ENCODE measurements at regions not wholly inside any gene's neighbourhood (a gene's known extent, or its start where the extent isn't known, plus 50 kb on each side); places are given as distances from the start of the nearest gene placed in this dataset.

DNA sequence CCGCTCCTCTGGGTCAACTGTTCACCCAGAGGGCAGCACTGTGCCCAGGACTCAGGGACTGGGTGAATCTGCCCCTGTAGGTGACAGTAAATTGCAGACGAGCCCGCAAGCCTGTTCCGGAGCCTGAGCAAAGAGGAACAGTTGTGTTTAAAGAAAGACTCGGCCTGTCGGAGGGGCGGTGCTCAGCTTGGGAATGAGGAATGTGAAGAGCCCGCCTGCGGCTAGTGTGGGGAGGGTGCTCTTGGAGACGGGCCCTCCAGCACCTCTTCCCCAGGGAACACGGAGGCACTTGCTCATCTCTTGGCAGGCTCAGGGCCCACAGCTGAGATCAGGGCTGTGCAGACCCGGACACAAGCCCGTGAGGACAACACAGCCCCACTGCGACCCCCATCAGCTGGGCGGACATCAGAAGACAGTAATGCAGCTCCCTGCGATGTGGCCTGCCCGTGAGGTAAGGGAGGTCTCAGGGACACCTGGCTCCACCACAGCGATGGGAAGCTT, 299.0 kb downstream of the NDUFA10 start (continued):
- TF ChIP-seq, protein P1, sequence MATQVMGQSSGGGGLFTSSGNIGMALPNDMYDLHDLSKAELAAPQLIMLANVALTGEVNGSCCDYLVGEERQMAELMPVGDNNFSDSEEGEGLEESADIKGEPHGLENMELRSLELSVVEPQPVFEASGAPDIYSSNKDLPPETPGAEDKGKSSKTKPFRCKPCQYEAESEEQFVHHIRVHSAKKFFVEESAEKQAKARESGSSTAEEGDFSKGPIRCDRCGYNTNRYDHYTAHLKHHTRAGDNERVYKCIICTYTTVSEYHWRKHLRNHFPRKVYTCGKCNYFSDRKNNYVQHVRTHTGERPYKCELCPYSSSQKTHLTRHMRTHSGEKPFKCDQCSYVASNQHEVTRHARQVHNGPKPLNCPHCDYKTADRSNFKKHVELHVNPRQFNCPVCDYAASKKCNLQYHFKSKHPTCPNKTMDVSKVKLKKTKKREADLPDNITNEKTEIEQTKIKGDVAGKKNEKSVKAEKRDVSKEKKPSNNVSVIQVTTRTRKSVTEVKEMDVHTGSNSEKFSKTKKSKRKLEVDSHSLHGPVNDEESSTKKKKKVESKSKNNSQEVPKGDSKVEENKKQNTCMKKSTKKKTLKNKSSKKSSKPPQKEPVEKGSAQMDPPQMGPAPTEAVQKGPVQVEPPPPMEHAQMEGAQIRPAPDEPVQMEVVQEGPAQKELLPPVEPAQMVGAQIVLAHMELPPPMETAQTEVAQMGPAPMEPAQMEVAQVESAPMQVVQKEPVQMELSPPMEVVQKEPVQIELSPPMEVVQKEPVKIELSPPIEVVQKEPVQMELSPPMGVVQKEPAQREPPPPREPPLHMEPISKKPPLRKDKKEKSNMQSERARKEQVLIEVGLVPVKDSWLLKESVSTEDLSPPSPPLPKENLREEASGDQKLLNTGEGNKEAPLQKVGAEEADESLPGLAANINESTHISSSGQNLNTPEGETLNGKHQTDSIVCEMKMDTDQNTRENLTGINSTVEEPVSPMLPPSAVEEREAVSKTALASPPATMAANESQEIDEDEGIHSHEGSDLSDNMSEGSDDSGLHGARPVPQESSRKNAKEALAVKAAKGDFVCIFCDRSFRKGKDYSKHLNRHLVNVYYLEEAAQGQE (IDR thresholded peaks at IDR 0.05; ENCODE audit: unreplicated experiment): no peak
- TF ChIP-seq NANOG (IDR thresholded peaks at IDR 0.05; ENCODE audit: borderline replicate concordance): no peak
- TF ChIP-seq, protein P2, sequence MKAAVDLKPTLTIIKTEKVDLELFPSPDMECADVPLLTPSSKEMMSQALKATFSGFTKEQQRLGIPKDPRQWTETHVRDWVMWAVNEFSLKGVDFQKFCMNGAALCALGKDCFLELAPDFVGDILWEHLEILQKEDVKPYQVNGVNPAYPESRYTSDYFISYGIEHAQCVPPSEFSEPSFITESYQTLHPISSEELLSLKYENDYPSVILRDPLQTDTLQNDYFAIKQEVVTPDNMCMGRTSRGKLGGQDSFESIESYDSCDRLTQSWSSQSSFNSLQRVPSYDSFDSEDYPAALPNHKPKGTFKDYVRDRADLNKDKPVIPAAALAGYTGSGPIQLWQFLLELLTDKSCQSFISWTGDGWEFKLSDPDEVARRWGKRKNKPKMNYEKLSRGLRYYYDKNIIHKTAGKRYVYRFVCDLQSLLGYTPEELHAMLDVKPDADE (IDR thresholded peaks at IDR 0.05): no peak

DNA sequence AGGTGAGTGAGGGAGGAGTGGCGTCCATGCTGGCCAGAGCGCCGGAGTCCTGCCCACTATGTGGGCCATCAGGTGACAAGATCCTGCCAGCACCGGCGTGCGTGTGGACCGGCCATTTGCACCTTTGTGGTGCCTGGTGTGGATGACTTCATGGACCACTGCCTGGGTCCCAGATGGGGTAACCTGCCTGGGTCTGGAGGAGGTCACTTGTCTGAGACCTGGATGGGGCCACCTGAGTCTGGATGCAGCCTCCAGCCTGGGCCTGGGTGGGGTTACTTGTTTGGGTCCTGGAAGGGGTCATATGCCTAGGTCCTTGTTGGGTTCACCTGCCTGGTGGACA, 299.6 kb downstream of the NDUFA10 start:
- peaks cover 4% of the 10 kb centered on the region for H3K27me3 Mint-ChIP-seq (ENCODE audit: insufficient read depth, low read depth, poor library complexity)
- Histone ChIP-seq H4K20me1 (replicated peaks; ENCODE audit: insufficient read depth) (no peaks in the 10 kb centered on the region), H3K27ac (ENCODE audit: low read depth) (no peak overlapping the region), H2AFZ (no peak overlapping the region), H3F3A (replicated peaks; ENCODE audit: low read depth) (no peaks in the 10 kb centered on the region), H3K36me3 (ENCODE audit: insufficient read depth) (no peaks in the 10 kb centered on the region), H3K4me2 (no peak overlapping the region), H3K79me2 (replicated peaks; ENCODE audit: insufficient read depth) (no peaks in the 10 kb centered on the region), H3K27me3 (ENCODE audit: insufficient read depth) (no peaks in the 10 kb centered on the region), H3K4me3 (no peak overlapping the region), H3K4me1 (ENCODE audit: insufficient read depth) (no peaks in the 10 kb centered on the region), H3K9me2 (ENCODE audit: insufficient read depth) (no peaks in the 10 kb centered on the region)
- H3K36me3 Mint-ChIP-seq (ENCODE audit: low read depth): no peaks in the 10 kb centered on the region
- peaks cover 2% of the 10 kb centered on the region; the same call in 1 of the 3 replicates for H3K4me1 Mint-ChIP-seq
- no peak overlapping the region for H3K4me3 Mint-ChIP-seq
- H3K9me3 Mint-ChIP-seq: peaks cover 4% of the 10 kb centered on the region; the same call in 2 of the 3 replicates
- DNase-seq (ENCODE audit: low spot score) (no peak), ATAC-seq (no peak)
- H3K27ac Mint-ChIP-seq: no peak overlapping the region
- TF ChIP-seq, protein P3, sequence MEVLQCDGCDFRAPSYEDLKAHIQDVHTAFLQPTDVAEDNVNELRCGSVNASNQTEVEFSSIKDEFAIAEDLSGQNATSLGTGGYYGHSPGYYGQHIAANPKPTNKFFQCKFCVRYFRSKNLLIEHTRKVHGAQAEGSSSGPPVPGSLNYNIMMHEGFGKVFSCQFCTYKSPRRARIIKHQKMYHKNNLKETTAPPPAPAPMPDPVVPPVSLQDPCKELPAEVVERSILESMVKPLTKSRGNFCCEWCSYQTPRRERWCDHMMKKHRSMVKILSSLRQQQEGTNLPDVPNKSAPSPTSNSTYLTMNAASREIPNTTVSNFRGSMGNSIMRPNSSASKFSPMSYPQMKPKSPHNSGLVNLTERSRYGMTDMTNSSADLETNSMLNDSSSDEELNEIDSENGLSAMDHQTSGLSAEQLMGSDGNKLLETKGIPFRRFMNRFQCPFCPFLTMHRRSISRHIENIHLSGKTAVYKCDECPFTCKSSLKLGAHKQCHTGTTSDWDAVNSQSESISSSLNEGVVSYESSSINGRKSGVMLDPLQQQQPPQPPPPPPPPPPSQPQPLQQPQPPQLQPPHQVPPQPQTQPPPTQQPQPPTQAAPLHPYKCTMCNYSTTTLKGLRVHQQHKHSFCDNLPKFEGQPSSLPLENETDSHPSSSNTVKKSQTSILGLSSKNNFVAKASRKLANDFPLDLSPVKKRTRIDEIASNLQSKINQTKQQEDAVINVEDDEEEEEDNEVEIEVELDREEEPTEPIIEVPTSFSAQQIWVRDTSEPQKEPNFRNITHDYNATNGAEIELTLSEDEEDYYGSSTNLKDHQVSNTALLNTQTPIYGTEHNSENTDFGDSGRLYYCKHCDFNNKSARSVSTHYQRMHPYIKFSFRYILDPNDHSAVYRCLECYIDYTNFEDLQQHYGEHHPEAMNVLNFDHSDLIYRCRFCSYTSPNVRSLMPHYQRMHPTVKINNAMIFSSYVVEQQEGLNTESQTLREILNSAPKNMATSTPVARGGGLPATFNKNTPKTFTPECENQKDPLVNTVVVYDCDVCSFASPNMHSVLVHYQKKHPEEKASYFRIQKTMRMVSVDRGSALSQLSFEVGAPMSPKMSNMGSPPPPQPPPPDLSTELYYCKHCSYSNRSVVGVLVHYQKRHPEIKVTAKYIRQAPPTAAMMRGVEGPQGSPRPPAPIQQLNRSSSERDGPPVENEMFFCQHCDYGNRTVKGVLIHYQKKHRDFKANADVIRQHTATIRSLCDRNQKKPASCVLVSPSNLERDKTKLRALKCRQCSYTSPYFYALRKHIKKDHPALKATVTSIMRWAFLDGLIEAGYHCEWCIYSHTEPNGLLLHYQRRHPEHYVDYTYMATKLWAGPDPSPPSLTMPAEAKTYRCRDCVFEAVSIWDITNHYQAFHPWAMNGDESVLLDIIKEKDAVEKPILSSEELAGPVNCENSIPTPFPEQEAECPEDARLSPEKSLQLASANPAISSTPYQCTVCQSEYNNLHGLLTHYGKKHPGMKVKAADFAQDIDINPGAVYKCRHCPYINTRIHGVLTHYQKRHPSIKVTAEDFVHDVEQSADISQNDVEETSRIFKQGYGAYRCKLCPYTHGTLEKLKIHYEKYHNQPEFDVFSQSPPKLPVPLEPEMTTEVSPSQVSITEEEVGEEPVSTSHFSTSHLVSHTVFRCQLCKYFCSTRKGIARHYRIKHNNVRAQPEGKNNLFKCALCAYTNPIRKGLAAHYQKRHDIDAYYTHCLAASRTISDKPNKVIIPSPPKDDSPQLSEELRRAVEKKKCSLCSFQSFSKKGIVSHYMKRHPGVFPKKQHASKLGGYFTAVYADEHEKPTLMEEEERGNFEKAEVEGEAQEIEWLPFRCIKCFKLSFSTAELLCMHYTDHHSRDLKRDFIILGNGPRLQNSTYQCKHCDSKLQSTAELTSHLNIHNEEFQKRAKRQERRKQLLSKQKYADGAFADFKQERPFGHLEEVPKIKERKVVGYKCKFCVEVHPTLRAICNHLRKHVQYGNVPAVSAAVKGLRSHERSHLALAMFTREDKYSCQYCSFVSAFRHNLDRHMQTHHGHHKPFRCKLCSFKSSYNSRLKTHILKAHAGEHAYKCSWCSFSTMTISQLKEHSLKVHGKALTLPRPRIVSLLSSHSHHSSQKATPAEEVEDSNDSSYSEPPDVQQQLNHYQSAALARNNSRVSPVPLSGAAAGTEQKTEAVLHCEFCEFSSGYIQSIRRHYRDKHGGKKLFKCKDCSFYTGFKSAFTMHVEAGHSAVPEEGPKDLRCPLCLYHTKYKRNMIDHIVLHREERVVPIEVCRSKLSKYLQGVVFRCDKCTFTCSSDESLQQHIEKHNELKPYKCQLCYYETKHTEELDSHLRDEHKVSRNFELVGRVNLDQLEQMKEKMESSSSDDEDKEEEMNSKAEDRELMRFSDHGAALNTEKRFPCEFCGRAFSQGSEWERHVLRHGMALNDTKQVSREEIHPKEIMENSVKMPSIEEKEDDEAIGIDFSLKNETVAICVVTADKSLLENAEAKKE (CRISPR knock-in tag; IDR thresholded peaks at IDR 0.05): no peak
- TF ChIP-seq STAT1 (IDR thresholded peaks at IDR 0.05; ENCODE audit: unreplicated experiment) (no peak), EZH2 (IDR thresholded peaks at IDR 0.05; ENCODE audit: low read depth, unreplicated experiment) (no peak), POLR2AphosphoS5 (IDR thresholded peaks at IDR 0.05; ENCODE audit: low read depth) (no peak), ZNF331 (CRISPR knock-in tag; IDR thresholded peaks at IDR 0.05; ENCODE audit: low read depth) (no peak), NANOG (IDR thresholded peaks at IDR 0.05; ENCODE audit: borderline replicate concordance) (no peak), EZH2phosphoT487 (IDR thresholded peaks at IDR 0.05; ENCODE audit: unreplicated experiment) (no peak), JUNB (IDR thresholded peaks at IDR 0.05; ENCODE audit: unreplicated experiment) (no peak), ZNF114 (CRISPR knock-in tag; IDR thresholded peaks at IDR 0.05) (no peak)
- TF ChIP-seq, protein P2 (IDR thresholded peaks at IDR 0.05): no peak
- TF ChIP-seq, protein P4, sequence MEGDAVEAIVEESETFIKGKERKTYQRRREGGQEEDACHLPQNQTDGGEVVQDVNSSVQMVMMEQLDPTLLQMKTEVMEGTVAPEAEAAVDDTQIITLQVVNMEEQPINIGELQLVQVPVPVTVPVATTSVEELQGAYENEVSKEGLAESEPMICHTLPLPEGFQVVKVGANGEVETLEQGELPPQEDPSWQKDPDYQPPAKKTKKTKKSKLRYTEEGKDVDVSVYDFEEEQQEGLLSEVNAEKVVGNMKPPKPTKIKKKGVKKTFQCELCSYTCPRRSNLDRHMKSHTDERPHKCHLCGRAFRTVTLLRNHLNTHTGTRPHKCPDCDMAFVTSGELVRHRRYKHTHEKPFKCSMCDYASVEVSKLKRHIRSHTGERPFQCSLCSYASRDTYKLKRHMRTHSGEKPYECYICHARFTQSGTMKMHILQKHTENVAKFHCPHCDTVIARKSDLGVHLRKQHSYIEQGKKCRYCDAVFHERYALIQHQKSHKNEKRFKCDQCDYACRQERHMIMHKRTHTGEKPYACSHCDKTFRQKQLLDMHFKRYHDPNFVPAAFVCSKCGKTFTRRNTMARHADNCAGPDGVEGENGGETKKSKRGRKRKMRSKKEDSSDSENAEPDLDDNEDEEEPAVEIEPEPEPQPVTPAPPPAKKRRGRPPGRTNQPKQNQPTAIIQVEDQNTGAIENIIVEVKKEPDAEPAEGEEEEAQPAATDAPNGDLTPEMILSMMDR (conservative IDR thresholded peaks at IDR 0.05; ENCODE audit: low read depth in 2 of 2): no peak
